SK-N-SH (cell line): ENCODE measurements at regions not wholly inside any gene's neighbourhood (a gene's known extent, or its start where the extent isn't known, plus 50 kb on each side); places are given as distances from the start of the nearest gene placed in this dataset.

Experiments
- CTCF ChIA-PET: fragments of 300-600, 350-600 bp; formaldehyde crosslinking; extraction: SDS; loops from one replicate; lab custom pipeline; 2021; lab: Yijun Ruan, JAX
- POLR2A ChIA-PET: fragments of 350-600 bp; sonication (Branson Sonifier 250); formaldehyde crosslinking; extraction: SDS; loops from one replicate; lab custom pipeline; 2020; ENCODE audit warnings: antibody characterized with exemption, inconsistent platforms; lab: Yijun Ruan, JAX
- DNase-seq: peaks from one replicate; pipeline ENCODE4 v3.0.0; 2012
- H2AFZ ChIP-seq: fragments of 200-600 bp; sonication (generic); 2 replicates; pipeline ENCODE4 v1.8.1; 2016; ENCODE audit warnings: antibody characterized with exemption, mild to moderate bottlenecking, low read depth
- H3F3A ChIP-seq: fragments of 200-600 bp; sonication (generic); replicated peaks from 2 replicates; pipeline ENCODE3; 2016; ENCODE audit warnings: antibody characterized with exemption, mild to moderate bottlenecking; ENCODE audit not compliant: insufficient read depth
- H3K27ac ChIP-seq, 2 experiments: fragments of 200-500 bp in 1 of 2; fragments of 200-600 bp in 1 of 2; sonication (Bioruptor generic) in 1 of 2; sonication (generic), shearing (Covaris generic) in 1 of 2; 2 replicates each; pipeline versions ENCODE4 v1.5.1 to v1.6.1; 2014 to 2016; ENCODE audit warnings: low read depth in 2 of 2, inconsistent platforms in 1 of 2, low read length in 1 of 2, mild to moderate bottlenecking in 1 of 2, mixed read lengths in 1 of 2
- H3K27me3 ChIP-seq: fragments of 200-600 bp; sonication (generic), shearing (Covaris generic); 2 replicates; pipeline ENCODE4 v1.6.1; 2016; ENCODE audit warnings: mixed run types; ENCODE audit not compliant: insufficient read depth
- H3K36me3 ChIP-seq, 2 experiments: fragments of 200-500 bp in 1 of 2; fragments of 200-600 bp in 1 of 2; sonication (Bioruptor generic) in 1 of 2; sonication (generic) in 1 of 2; replicated peaks in 1 of 2; 2 replicates each; pipeline versions ENCODE3 to v1.5.1; 2014 to 2016; ENCODE audit warnings: low read length in 1 of 2, mild to moderate bottlenecking in 1 of 2; ENCODE audit not compliant: insufficient read depth in 2 of 2, control insufficient read depth in 1 of 2
- H3K4me1 ChIP-seq, 2 experiments: fragments of 200-500 bp in 1 of 2; fragments of 200-600 bp in 1 of 2; sonication (Bioruptor generic) in 1 of 2; sonication (generic), shearing (Covaris generic) in 1 of 2; 2 replicates each; pipeline versions ENCODE4 v1.5.1 to v1.6.1; 2014 to 2016; ENCODE audit warnings: low read depth in 1 of 2, low read length in 1 of 2, mixed run types in 1 of 2; ENCODE audit not compliant: insufficient read depth in 2 of 2, control insufficient read depth in 1 of 2
- H3K4me2 ChIP-seq: fragments of 200-600 bp; sonication (generic), shearing (Covaris generic); 2 replicates; pipeline ENCODE4 v1.6.1; 2017; ENCODE audit warnings: mixed run types
- H3K4me3 ChIP-seq, 2 experiments: fragments of 200-500 bp in 1 of 2; fragments of 200-600 bp in 1 of 2; sonication (Bioruptor generic) in 1 of 2; sonication (generic), shearing (Covaris generic) in 1 of 2; 2 replicates each; pipeline versions ENCODE4 v1.5.1 to v1.8.1; 2014 to 2016; ENCODE audit warnings: low read depth in 2 of 2, inconsistent platforms in 1 of 2, low read length in 1 of 2, mild to moderate bottlenecking in 1 of 2, mixed read lengths in 1 of 2, moderate library complexity in 1 of 2
- H3K79me2 ChIP-seq: fragments of 200-600 bp; sonication (generic); 2 replicates; pipeline ENCODE4 v1.8.1; 2017; ENCODE audit warnings: mild to moderate bottlenecking; ENCODE audit not compliant: insufficient read depth
- H3K9ac ChIP-seq: fragments of 200-600 bp; sonication (generic); 2 replicates; pipeline ENCODE4 v1.6.1; 2017; ENCODE audit warnings: mixed run types
- H3K9me2 ChIP-seq: fragments of 200-600 bp; sonication (generic); 2 replicates; pipeline ENCODE4 v1.6.1; 2017; ENCODE audit warnings: mixed run types
- H3K9me3 ChIP-seq: fragments of 200-600 bp; sonication (generic); 2 replicates; pipeline ENCODE4 v1.6.1; 2017; ENCODE audit warnings: mixed run types, mild to moderate bottlenecking, moderate library complexity
- H4K20me1 ChIP-seq: fragments of 200-600 bp; sonication (generic); 2 replicates; pipeline ENCODE4 v1.6.1; 2017; ENCODE audit warnings: mild to moderate bottlenecking, mixed run types; ENCODE audit not compliant: insufficient read depth
- CHD2 ChIP-seq: fragments of 150-350 bp; IDR thresholded peaks from 2 replicates; pipeline ENCODE4 v1.6.1; 2018; ENCODE audit warnings: low read length; ENCODE audit not compliant: partially characterized antibody
- ELF1 ChIP-seq: IDR thresholded peaks from 2 replicates; pipeline ENCODE4 v1.4.0; 2012
- EP300 ChIP-seq, 2 experiments: IDR thresholded peaks; 2 replicates each; pipeline versions ENCODE4 v1.4.0 to v1.6.1; 2012; ENCODE audit warnings: borderline replicate concordance in 1 of 2, low read depth in 1 of 2, low read length in 1 of 2
- FOXM1 ChIP-seq: IDR thresholded peaks from 2 replicates; pipeline ENCODE4 v1.4.0; 2012; ENCODE audit warnings: low read depth, mild to moderate bottlenecking
- GABPA ChIP-seq: IDR thresholded peaks from 2 replicates; pipeline ENCODE4 v1.4.0; 2012; ENCODE audit warnings: low read depth, mild to moderate bottlenecking
- GATA2 ChIP-seq: sonication (generic); formaldehyde crosslinking; IDR thresholded peaks from 2 replicates; pipeline ENCODE4 v1.5.0; 2020; ENCODE audit warnings: mild to moderate bottlenecking, missing genetic modification reagents
- IRF3 ChIP-seq: fragments of 150-350 bp; IDR thresholded peaks from 2 replicates; pipeline ENCODE4 v1.6.1; 2016; ENCODE audit warnings: mild to moderate bottlenecking, low read depth, low read length
- MEF2A ChIP-seq: IDR thresholded peaks from 2 replicates; pipeline ENCODE4 v1.4.0; 2012; ENCODE audit warnings: low read depth, borderline replicate concordance
- NRF1 ChIP-seq: IDR thresholded peaks from 2 replicates; pipeline ENCODE4 v1.6.1; 2012; ENCODE audit warnings: low read depth, mild to moderate bottlenecking, low read length
- POLR2AphosphoS5 ChIP-seq: IDR thresholded peaks from 2 replicates; pipeline ENCODE4 v1.6.1; 2012; ENCODE audit warnings: low read depth, low read length
- RAD21 ChIP-seq: IDR thresholded peaks from 2 replicates; pipeline ENCODE4 v1.6.1; 2012; ENCODE audit warnings: mild to moderate bottlenecking, low read length
- RCOR1 ChIP-seq: fragments of 150-350 bp; IDR thresholded peaks from 2 replicates; pipeline ENCODE4 v1.6.1; 2017; ENCODE audit warnings: antibody characterized with exemption, low read length
- RFX5 ChIP-seq: IDR thresholded peaks from 2 replicates; pipeline ENCODE4 v1.6.1; 2012; ENCODE audit warnings: mild to moderate bottlenecking, improper control_type of control experiment, low read length
- RXRA ChIP-seq: IDR thresholded peaks from 2 replicates; pipeline ENCODE4 v1.4.0; 2012; ENCODE audit warnings: low read depth, mild to moderate bottlenecking, borderline replicate concordance
- SIN3A ChIP-seq: IDR thresholded peaks from 2 replicates; pipeline ENCODE4 v1.6.1; 2012; ENCODE audit warnings: low read depth, mild to moderate bottlenecking, low read length, moderate library complexity, borderline replicate concordance
- TCF12 ChIP-seq: IDR thresholded peaks from 2 replicates; pipeline ENCODE4 v1.4.0; 2012
- USF1 ChIP-seq: IDR thresholded peaks from 2 replicates; pipeline ENCODE4 v1.4.0; 2012; ENCODE audit warnings: low read depth, borderline replicate concordance
- YY1 ChIP-seq: IDR thresholded peaks from 2 replicates; pipeline ENCODE4 v1.4.0; 2012; ENCODE audit warnings: low read depth, mild to moderate bottlenecking
- WGBS: methylation state at CpG from one replicate; pipeline ENCODE4 v1.1.6; 2017; ENCODE audit warnings: low lambda C conversion rate; 5-methylcytosine and 5-hydroxymethylcytosine counted together
- TF ChIP-seq, protein P1 (sequence below): fragments of 150-350 bp; IDR thresholded peaks from 2 replicates; pipeline ENCODE4 v1.6.1; 2017; ENCODE audit warnings: antibody characterized with exemption, low read length, low read depth, borderline replicate concordance
- TF ChIP-seq, protein P2 (sequence below): IDR thresholded peaks from 2 replicates; pipeline ENCODE4 v1.6.1; 2012; ENCODE audit warnings: mild to moderate bottlenecking, low read depth, low read length, moderate library complexity
- TF ChIP-seq, protein P3 (sequence below): IDR thresholded peaks from 2 replicates; pipeline ENCODE4 v1.4.0; 2012; ENCODE audit warnings: low read depth

DNA sequence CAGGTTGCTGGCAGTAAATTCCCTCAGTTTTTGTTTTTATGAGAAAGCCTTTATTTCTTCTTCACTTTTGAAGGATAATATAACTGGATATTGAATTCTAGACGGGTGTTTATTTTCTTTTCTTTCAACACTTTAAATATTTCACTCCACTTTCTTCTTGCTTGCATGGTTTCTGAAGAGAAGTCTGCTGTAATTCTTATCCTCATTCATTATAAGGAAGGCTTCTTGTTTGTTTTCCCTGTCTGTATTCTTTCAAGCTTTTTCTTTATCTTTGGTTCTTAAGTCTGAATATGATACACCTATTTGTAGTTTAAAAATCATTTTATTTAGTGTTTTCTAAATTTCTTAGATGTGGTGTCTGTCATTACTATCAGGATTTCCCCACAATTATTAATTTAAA is 1054.3 kb downstream of the TLE1 start:
- TF ChIP-seq GATA2 (no peak), POLR2AphosphoS5 (no peak), TCF12 (no peak), YY1 (no peak), RXRA (no peak), EP300 (IDR thresholded peaks at IDR 0.05; ENCODE audit: borderline replicate concordance in 1 of 2, low read depth in 1 of 2, low read length in 1 of 2) (no peak), FOXM1 (no peak), MEF2A (no peak), RFX5 (no peak), SIN3A (no peak)
- TF ChIP-seq, protein P1, sequence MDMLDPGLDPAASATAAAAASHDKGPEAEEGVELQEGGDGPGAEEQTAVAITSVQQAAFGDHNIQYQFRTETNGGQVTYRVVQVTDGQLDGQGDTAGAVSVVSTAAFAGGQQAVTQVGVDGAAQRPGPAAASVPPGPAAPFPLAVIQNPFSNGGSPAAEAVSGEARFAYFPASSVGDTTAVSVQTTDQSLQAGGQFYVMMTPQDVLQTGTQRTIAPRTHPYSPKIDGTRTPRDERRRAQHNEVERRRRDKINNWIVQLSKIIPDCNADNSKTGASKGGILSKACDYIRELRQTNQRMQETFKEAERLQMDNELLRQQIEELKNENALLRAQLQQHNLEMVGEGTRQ = no peak
- TF ChIP-seq, protein P2, sequence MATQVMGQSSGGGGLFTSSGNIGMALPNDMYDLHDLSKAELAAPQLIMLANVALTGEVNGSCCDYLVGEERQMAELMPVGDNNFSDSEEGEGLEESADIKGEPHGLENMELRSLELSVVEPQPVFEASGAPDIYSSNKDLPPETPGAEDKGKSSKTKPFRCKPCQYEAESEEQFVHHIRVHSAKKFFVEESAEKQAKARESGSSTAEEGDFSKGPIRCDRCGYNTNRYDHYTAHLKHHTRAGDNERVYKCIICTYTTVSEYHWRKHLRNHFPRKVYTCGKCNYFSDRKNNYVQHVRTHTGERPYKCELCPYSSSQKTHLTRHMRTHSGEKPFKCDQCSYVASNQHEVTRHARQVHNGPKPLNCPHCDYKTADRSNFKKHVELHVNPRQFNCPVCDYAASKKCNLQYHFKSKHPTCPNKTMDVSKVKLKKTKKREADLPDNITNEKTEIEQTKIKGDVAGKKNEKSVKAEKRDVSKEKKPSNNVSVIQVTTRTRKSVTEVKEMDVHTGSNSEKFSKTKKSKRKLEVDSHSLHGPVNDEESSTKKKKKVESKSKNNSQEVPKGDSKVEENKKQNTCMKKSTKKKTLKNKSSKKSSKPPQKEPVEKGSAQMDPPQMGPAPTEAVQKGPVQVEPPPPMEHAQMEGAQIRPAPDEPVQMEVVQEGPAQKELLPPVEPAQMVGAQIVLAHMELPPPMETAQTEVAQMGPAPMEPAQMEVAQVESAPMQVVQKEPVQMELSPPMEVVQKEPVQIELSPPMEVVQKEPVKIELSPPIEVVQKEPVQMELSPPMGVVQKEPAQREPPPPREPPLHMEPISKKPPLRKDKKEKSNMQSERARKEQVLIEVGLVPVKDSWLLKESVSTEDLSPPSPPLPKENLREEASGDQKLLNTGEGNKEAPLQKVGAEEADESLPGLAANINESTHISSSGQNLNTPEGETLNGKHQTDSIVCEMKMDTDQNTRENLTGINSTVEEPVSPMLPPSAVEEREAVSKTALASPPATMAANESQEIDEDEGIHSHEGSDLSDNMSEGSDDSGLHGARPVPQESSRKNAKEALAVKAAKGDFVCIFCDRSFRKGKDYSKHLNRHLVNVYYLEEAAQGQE = no peak
- TF ChIP-seq, all 33 proteins: peak for 0

DNA sequence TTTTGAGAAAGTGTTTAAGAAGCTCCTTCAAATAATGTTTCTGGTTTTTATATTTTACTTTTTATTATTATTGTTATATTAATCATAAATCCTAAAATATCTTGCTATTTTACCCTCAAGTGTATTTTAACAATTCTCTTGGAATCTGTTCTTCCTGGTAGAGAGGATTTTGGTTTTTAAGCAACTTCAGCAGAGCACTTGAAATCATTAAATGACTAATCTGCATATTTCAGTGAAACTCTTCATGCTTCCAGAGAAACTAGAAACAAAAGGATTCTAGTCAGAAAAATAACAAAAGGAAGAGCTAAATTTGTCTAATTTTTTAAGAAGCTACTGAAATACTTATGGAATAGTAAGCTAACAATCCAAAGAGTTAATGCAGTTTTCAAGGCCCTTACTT is 1057.3 kb downstream of the TLE1 start:
- Histone ChIP-seq H3K9me3 (0 out of 2 replicates have a peak, but pooled peaks cover 3% of the 10 kb centered on the region), H4K20me1 (no peaks in the 10 kb centered on the region), H2AFZ (no peak overlapping the region), H3K4me1 (no peaks in the 10 kb centered on the region), H3K4me3 (no peak overlapping the region), H3K4me2 (no peak overlapping the region), H3K27ac (no peak overlapping the region), H3K36me3 (no peaks in the 10 kb centered on the region), H3K27me3 (no peaks in the 10 kb centered on the region), H3K9ac (no peak overlapping the region), H3K9me2 (no peaks in the 10 kb centered on the region), H3K79me2 (no peaks in the 10 kb centered on the region), H3F3A (no peaks in the 10 kb centered on the region)
- CTCF ChIA-PET = no interaction called here
- POLR2A ChIA-PET = no interaction called here
- no peak for DNase-seq
- TF ChIP-seq, protein P3, sequence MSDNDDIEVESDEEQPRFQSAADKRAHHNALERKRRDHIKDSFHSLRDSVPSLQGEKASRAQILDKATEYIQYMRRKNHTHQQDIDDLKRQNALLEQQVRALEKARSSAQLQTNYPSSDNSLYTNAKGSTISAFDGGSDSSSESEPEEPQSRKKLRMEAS = no peak
- TF ChIP-seq RAD21 = no peak
- no peak for TF ChIP-seq CHD2
- no peak for TF ChIP-seq POLR2AphosphoS5
- no peak for TF ChIP-seq NRF1
- TF ChIP-seq MEF2A = no peak
- no peak for TF ChIP-seq USF1
- TF ChIP-seq GABPA = no peak
- no peak for TF ChIP-seq ELF1
- TF ChIP-seq IRF3 = no peak
- TF ChIP-seq RCOR1 = no peak
- TF ChIP-seq RFX5 = no peak
- TF ChIP-seq, protein P1 = no peak
- no peak for TF ChIP-seq YY1

More for the DNA sequence above, 1054.3 kb downstream of the TLE1 start:
- Histone ChIP-seq H3K36me3 (no peaks in the 10 kb centered on the region), H2AFZ (no peak overlapping the region), H3K4me1 (no peaks in the 10 kb centered on the region), H3K9me3 (0 out of 2 replicates have a peak, but pooled peaks cover 3% of the 10 kb centered on the region), H3K9ac (no peak overlapping the region), H3K79me2 (no peaks in the 10 kb centered on the region), H3K27me3 (no peaks in the 10 kb centered on the region), H4K20me1 (no peaks in the 10 kb centered on the region), H3K27ac (no peak overlapping the region), H3K4me2 (no peak overlapping the region), H3K9me2 (no peaks in the 10 kb centered on the region), H3K4me3 (no peak overlapping the region), H3F3A (no peaks in the 10 kb centered on the region)
- ChIA-PET POLR2A (no interaction called here), CTCF (interaction anchor here (0.5 kb wide), 1 partner anchor 879 kb away, joined by 3 read pairs; no protein-coding TSS in a partner anchor)
- WGBS = 22% methylated on average over 1 of the region's 1 CpG
- DNase-seq = no peak
